Lower leg skin (tissue), 4 donors: ENCODE measurements at regions not wholly inside any gene's neighbourhood (a gene's known extent, or its start where the extent isn't known, plus 50 kb on each side); places are given as distances from the start of the nearest gene placed in this dataset.

Source experiments
- DNase-seq, 2 donors: peaks; one replicate each; pipeline ENCODE4 v3.0.0-alpha.2; 2019; ENCODE audit warnings: low spot score in 2 of 2
- H3K4me3 ChIP-seq: fragments of 200-600 bp; sonication (generic); 2 replicates; pipeline ENCODE4 v1.5.1; 2017; ENCODE audit warnings: mild to moderate bottlenecking, low read depth; ENCODE audit not compliant: poor library complexity, severe bottlenecking
- CTCF ChIP-seq, 3 donors: fragments of 450-650 bp; IDR thresholded peaks; one replicate each; pipeline ENCODE4 v1.5.1; 2016; ENCODE audit warnings: antibody characterized with exemption in 3 of 3, mild to moderate bottlenecking in 3 of 3, moderate library complexity in 2 of 3
- POLR2A ChIP-seq, 2 donors: fragments of 450-650 bp; IDR thresholded peaks; one replicate each; pipeline ENCODE4 v1.6.1; 2016 to 2017; ENCODE audit warnings: antibody characterized with exemption in 2 of 2, mild to moderate bottlenecking in 1 of 2, moderate library complexity in 1 of 2
- WGBS, 2 donors: methylation state at CpG; one replicate each; pipeline ENCODE4 v1.1.5; 2018; 5-methylcytosine and 5-hydroxymethylcytosine counted together
- intact Hi-C: fragments of 100-400 bp; cut with DNase I; formaldehyde crosslinking; loops from one replicate; pipeline ENCODE4 v1.15.0; 2023; ENCODE audit warnings: low total_unique reads

- TF ChIP-seq CTCF (IDR thresholded peaks at IDR 0.05) (no peak), POLR2A (IDR thresholded peaks at IDR 0.05) (no peak)
- no peak for DNase-seq
- H3K4me3 ChIP-seq = no peak overlapping the region
- intact Hi-C loops = no loop called here
- 66 to 72% methylated on average over 3 of the region's 3 CpGs for WGBS, 2 donors
Observed at GRCh38 chr5:61254969-61255555, 77.0 kb upstream of the ZSWIM6 start.

- H3K4me3 ChIP-seq = no peak overlapping the region
- TF ChIP-seq CTCF (IDR thresholded peaks at IDR 0.05) (no peak), POLR2A (IDR thresholded peaks at IDR 0.05) (no peak)
- no peak for DNase-seq
- intact Hi-C loops = no loop called here
- 61 to 81% methylated on average over 1 of the region's 1 CpG for WGBS, 2 donors
Observed at GRCh38 chr5:61256474-61256873, 75.6 kb upstream of the ZSWIM6 start.

GRCh38 chr5:61257421-61257820, 74.6 kb upstream of the ZSWIM6 start:
- TF ChIP-seq POLR2A (IDR thresholded peaks at IDR 0.05) (no peak), CTCF (IDR thresholded peaks at IDR 0.05) (no peak)
- 82 to 90% methylated on average over 3 of the region's 3 CpGs for WGBS, 2 donors
- no peak overlapping the region for H3K4me3 ChIP-seq
- no peak for DNase-seq
- intact Hi-C loops = no loop called here

- no peak for DNase-seq
- no peak overlapping the region for H3K4me3 ChIP-seq
- TF ChIP-seq POLR2A (IDR thresholded peaks at IDR 0.05) (no peak), CTCF (IDR thresholded peaks at IDR 0.05) (no peak)
- intact Hi-C loops = no loop called here
Observed at GRCh38 chr5:61261136-61261535, 70.9 kb upstream of the ZSWIM6 start.

- no peak overlapping the region for H3K4me3 ChIP-seq
- no peak for DNase-seq
- 77 to 80% methylated on average over 5 of the region's 5 CpGs for WGBS, 2 donors
- TF ChIP-seq POLR2A (IDR thresholded peaks at IDR 0.05) = no peak
- TF ChIP-seq CTCF (IDR thresholded peaks at IDR 0.05) = no peak
- intact Hi-C loops = no loop called here
Observed at GRCh38 chr5:61262080-61262479, 70.0 kb upstream of the ZSWIM6 start.

- intact Hi-C loops = no loop called here
- 70 to 76% methylated on average over 6 of the region's 6 CpGs for WGBS, 2 donors
- no peak for DNase-seq
- no peak overlapping the region for H3K4me3 ChIP-seq
- TF ChIP-seq POLR2A (IDR thresholded peaks at IDR 0.05) = no peak
- TF ChIP-seq CTCF (IDR thresholded peaks at IDR 0.05) = no peak
Observed at GRCh38 chr5:61263072-61263471, 69.0 kb upstream of the ZSWIM6 start.
